IPS DF 6.9 (cell line): ENCODE measurements at regions not wholly inside any gene's neighbourhood (a gene's known extent, or its start where the extent isn't known, plus 50 kb on each side); places are given as distances from the start of the nearest gene placed in this dataset.

Experiments used
- DNase-seq: peaks from one replicate; pipeline ENCODE4 v3.0.0-alpha.2; 2013; ENCODE audit warnings: low read depth, low spot score
- H3K27ac ChIP-seq: one replicate; pipeline ENCODE4 v1.5.1; 2013; ENCODE audit warnings: low read length, control low read depth
- H3K27me3 ChIP-seq: 2 replicates; pipeline ENCODE4 v1.6.1; 2013; ENCODE audit warnings: mild to moderate bottlenecking, low read length; ENCODE audit not compliant: control insufficient read depth, insufficient read depth
- H3K36me3 ChIP-seq: 2 replicates; pipeline ENCODE4 v1.6.1; 2013; ENCODE audit warnings: low read length; ENCODE audit not compliant: control insufficient read depth, insufficient read depth
- H3K4me1 ChIP-seq: 2 replicates; pipeline ENCODE4 v1.6.1; 2013; ENCODE audit warnings: low read length; ENCODE audit not compliant: control insufficient read depth, insufficient read depth
- H3K4me3 ChIP-seq: 2 replicates; pipeline ENCODE4 v1.5.1; 2013; ENCODE audit warnings: mild to moderate bottlenecking, low read length
- H3K9me3 ChIP-seq: 2 replicates; pipeline ENCODE4 v1.6.1; 2013; ENCODE audit warnings: low read length, inconsistent platforms; ENCODE audit not compliant: control insufficient read depth, insufficient read depth
- WGBS: extraction: QIAGEN DNeasy Blood & Tissue Kit; methylation state at CpG from one replicate; pipeline ENCODE4 v1.1.7; 2013; ENCODE audit warnings: mixed read lengths, missing lambda C conversion rate; ENCODE audit not compliant: insufficient read length, insufficient coverage; 5-methylcytosine and 5-hydroxymethylcytosine counted together

DNA sequence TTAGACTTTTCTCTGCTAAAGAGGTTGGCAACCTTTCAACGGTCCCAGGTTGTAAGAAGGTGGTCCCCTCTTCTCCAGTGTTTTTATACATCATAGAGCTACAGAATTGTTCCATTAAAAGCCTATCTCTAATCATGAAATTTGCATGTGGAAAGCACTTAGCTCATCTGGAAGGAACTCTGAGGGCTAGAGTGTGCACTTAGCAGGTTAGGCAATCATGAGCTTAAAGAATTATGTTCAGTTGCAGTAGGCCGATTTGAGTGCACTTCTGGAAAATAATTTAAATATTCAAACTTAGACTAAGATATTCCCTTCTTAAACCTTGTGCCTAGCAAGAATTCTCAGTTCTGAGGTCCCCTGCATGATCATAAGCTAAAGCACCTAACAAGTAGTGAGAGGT, 468.7 kb downstream of the SPATA31D1 start:
- DNase-seq = no peak
- no peaks in the 10 kb centered on the region for H3K36me3 ChIP-seq
- no peaks in the 10 kb centered on the region for H3K9me3 ChIP-seq
- WGBS = no CpG with 5 or more reads among the region's 2 CpGs
- H3K27ac ChIP-seq = no peak overlapping the region
- no peaks in the 10 kb centered on the region for H3K4me1 ChIP-seq
- H3K27me3 ChIP-seq = no peaks in the 10 kb centered on the region
- no peak overlapping the region for H3K4me3 ChIP-seq

GRCh38 chr9:82457891-82458290, 469.3 kb downstream of the SPATA31D1 start:
- Histone ChIP-seq H3K4me3 (no peak overlapping the region), H3K4me1 (no peaks in the 10 kb centered on the region), H3K27ac (no peak overlapping the region), H3K9me3 (no peaks in the 10 kb centered on the region), H3K36me3 (no peaks in the 10 kb centered on the region), H3K27me3 (no peaks in the 10 kb centered on the region)
- DNase-seq = no peak
- no CpG with 5 or more reads among the region's 5 CpGs for WGBS

DNA sequence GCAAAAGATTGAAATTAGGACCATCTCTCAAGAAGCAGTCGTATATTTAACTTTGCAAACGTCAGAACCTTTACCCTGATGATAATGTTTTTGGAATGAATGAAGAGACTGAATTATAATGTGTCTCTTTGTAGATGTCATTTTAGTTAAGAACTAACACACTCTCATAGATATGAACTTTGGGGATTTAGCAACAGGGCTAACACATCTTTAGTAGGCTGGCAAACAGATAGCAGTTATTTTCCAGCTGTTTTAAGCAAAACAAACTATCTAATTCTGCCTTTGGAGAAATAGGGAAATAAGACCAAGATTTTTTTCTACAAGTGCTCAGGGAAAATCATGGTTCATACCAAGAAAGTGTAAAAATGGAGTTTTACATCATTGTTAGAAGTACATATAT, 469.7 kb downstream of the SPATA31D1 start:
- WGBS = no CpG with 5 or more reads among the region's 2 CpGs
- H3K9me3 ChIP-seq = no peaks in the 10 kb centered on the region
- H3K36me3 ChIP-seq = no peaks in the 10 kb centered on the region
- no peaks in the 10 kb centered on the region for H3K27me3 ChIP-seq
- no peak for DNase-seq
- H3K27ac ChIP-seq = no peak overlapping the region
- no peaks in the 10 kb centered on the region for H3K4me1 ChIP-seq
- H3K4me3 ChIP-seq = no peak overlapping the region

DNA sequence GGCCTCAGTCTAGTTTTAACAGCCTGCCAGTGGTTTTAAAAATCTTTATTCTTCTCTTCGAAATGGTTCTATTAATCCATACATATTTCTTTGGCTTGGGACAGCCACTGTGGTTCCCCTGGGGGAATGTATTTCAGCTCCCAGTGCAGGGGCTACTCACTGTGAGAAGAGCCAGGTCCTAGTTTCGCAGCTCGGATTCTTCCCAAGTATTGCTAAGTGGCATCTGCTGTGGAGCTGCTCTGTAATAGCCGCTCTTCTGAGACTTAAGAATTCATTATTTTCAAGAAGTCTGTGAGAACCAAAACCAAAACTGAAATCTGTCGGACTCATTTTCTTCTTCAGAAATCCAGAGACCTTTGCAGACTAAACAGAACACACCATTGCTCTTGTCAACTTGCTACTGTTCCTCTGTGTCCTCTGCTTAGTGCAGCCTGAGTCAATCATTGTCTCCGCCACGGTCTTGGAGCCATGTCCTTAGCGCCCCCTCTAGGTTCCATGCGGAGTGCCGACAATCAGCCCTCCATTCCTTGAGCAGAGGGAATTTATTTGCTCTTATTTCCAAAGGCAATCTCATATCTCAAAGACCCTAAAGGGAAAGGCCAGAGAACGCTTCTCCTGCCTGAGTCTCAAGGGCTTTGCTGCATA, 478.2 kb downstream of the SPATA31D1 start:
- no CpG with 5 or more reads among the region's 11 CpGs for WGBS

DNA sequence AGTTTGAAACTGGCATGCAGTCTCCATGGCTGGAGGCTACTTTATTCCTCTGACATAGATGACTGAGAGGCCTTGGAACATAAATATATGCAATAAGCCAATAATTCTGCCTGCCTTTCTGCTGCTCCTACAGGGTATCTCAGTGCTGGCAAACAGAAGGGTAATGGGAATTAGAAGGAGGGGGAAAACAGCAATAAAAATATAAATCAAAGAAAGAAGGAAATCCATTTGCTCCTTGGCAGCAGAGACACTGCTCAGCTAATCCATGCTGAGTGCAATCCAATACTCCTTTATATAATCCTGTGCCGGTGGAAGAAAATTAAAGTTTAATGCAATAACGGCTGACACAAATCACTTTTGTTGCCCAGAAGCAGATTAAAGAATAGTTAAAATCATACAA, 478.9 kb downstream of the SPATA31D1 start:
- DNase-seq = no peak
- Histone ChIP-seq H3K4me3 (no peak overlapping the region), H3K27me3 (no peaks in the 10 kb centered on the region), H3K27ac (no peak overlapping the region), H3K36me3 (no peaks in the 10 kb centered on the region), H3K4me1 (no peaks in the 10 kb centered on the region), H3K9me3 (no peaks in the 10 kb centered on the region)
- no CpG with 5 or more reads among the region's 2 CpGs for WGBS

More for the DNA sequence above, 478.2 kb downstream of the SPATA31D1 start:
- H3K27ac ChIP-seq = no peak overlapping the region
- DNase-seq = peak; percentile 61
- H3K4me3 ChIP-seq = no peak overlapping the region
- no peaks in the 10 kb centered on the region for H3K9me3 ChIP-seq
- no peaks in the 10 kb centered on the region for H3K4me1 ChIP-seq
- H3K27me3 ChIP-seq = no peaks in the 10 kb centered on the region
- no peaks in the 10 kb centered on the region for H3K36me3 ChIP-seq

DNA sequence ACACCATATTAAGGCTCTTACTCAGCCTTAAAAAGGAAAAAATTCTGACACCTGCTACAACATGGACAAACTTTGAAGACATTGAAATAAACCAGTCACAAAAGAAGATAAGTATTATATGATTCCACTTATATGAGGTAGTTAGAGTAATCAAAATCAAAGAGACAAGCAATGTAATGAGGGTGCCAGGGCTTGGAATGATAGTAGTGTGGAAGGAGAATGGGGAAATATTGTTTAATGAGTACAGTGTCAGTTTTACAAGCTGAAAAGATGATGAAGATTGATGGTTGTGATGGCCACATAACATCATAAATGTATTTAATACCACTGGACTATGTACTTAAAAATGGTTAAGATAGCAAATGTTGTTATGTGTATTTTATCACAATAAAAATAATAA, 485.7 kb downstream of the SPATA31D1 start:
- no peaks in the 10 kb centered on the region for H3K36me3 ChIP-seq
- DNase-seq = no peak
- H3K4me3 ChIP-seq = no peak overlapping the region
- no peaks in the 10 kb centered on the region for H3K4me1 ChIP-seq
- no peak overlapping the region for H3K27ac ChIP-seq
- H3K27me3 ChIP-seq = no peaks in the 10 kb centered on the region
- H3K9me3 ChIP-seq = no peaks in the 10 kb centered on the region

- Histone ChIP-seq H3K36me3 (no peaks in the 10 kb centered on the region), H3K9me3 (no peaks in the 10 kb centered on the region), H3K27ac (no peak overlapping the region), H3K4me1 (no peaks in the 10 kb centered on the region), H3K27me3 (no peaks in the 10 kb centered on the region), H3K4me3 (no peak overlapping the region)
- no CpG with 5 or more reads among the region's 4 CpGs for WGBS
- DNase-seq = no peak
Observed at GRCh38 chr9:82475584-82476301, 487.2 kb downstream of the SPATA31D1 start.

GRCh38 chr9:82480921-82481320, 492.3 kb downstream of the SPATA31D1 start:
- H3K36me3 ChIP-seq = no peaks in the 10 kb centered on the region
- H3K4me3 ChIP-seq = no peak overlapping the region
- no peak overlapping the region for H3K27ac ChIP-seq
- H3K4me1 ChIP-seq = no peaks in the 10 kb centered on the region
- WGBS = no CpG with 5 or more reads among the region's 2 CpGs
- H3K9me3 ChIP-seq = no peaks in the 10 kb centered on the region
- DNase-seq = no peak
- H3K27me3 ChIP-seq = no peaks in the 10 kb centered on the region

GRCh38 chr9:82487935-82488312, 499.4 kb downstream of the SPATA31D1 start:
- Histone ChIP-seq H3K36me3 (no peaks in the 10 kb centered on the region), H3K4me3 (no peak overlapping the region), H3K27me3 (no peaks in the 10 kb centered on the region), H3K27ac (no peak overlapping the region), H3K4me1 (no peaks in the 10 kb centered on the region), H3K9me3 (no peaks in the 10 kb centered on the region)
- no peak for DNase-seq
- WGBS = no CpG with 5 or more reads among the region's 2 CpGs

DNA sequence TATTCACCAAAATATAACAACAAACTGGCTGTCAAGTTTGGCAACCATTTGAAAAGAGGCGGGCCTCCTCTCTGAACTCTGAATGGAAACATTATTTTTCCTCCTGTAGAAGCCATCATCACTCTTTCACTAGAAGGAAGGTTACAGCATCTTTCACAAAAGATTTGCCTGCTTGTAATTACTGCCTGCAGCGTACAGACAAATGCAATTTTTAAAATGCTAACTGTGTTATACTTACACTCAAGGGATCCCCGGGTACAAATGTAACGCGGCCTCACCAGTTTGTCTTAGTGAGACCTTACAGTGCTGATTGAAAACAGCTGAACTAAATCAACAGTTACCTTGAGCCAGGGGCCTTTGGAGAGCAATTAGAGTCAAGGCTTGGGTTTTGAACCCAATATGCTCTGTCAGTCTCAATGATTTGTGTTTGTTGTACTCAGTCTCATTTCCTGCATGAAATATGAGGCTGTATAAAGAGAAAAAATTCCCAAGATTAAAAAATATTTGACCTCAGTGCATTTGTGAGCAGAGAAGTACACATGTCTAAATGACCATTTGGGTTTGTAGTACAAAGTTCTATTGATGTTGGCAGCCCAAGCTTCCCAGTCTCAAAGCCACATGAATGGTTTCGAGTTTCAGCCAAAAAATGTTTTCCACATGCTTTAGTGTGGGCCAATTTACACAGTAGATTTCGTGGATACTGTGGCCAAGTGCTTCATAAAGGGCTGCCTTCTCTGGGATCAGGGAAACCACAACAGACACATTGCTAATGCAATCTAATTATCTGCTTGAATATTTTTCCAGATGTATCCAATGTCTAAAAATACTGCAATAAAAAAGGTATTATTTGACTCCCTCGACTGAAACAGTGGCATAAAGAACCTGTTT, 500.0 kb downstream of the SPATA31D1 start:
- H3K27ac ChIP-seq = no peak overlapping the region
- no CpG with 5 or more reads among the region's 8 CpGs for WGBS
- H3K4me1 ChIP-seq = no peaks in the 10 kb centered on the region
- no peak for DNase-seq
- H3K4me3 ChIP-seq = no peak overlapping the region
- H3K9me3 ChIP-seq = no peaks in the 10 kb centered on the region
- no peaks in the 10 kb centered on the region for H3K36me3 ChIP-seq
- H3K27me3 ChIP-seq = no peaks in the 10 kb centered on the region
